ENCODE measurements at regions not wholly inside any gene's neighbourhood (a gene's known extent, or its start where the extent isn't known, plus 50 kb on each side); places are given as distances from the start of the nearest gene placed in this dataset.

DNA sequence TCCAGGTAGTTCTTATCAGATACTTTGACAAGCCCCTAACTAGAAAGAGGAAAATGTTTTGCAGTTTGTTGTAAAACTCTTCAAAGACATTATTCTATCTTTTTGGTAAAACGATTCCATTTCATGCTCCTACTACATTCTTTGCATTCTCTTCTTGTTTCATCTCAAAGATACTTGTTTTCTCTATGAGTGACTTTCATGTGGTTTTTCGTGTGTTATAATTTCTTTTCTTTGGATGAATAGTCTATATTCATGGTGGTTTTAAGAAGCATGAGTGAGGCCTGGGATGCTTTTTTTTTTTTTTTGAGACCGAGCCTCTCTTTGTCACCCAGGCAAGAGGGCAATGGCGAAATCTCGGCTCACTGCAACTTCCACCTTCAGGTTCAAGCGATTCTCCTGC, 292.5 kb upstream of the LYZL1 start:
- Histone ChIP-seq H3K79me2 (ENCODE audit: low read depth) (no peaks in the 10 kb centered on the region), H3K4me1 (no peaks in the 10 kb centered on the region), H4K20me1 (ENCODE audit: low read depth) (no peaks in the 10 kb centered on the region), H3K9ac (no peak overlapping the region), H3K27ac (no peak overlapping the region), H3K9me3 (ENCODE audit: low read depth) (no peaks in the 10 kb centered on the region), H3K27me3 (no peaks in the 10 kb centered on the region), H3K4me3 (no peak overlapping the region), H2AFZ (replicated peaks) (no peak overlapping the region), H3F3A (ENCODE audit: low read depth) (no peaks in the 10 kb centered on the region), H3K4me2 (no peak overlapping the region), H3K36me3 (no peaks in the 10 kb centered on the region)
- H3K27me3 Mint-ChIP-seq (ENCODE audit: insufficient read depth, low read depth), result peaks cover 2% of the 10 kb centered on the region
- H3K4me1 Mint-ChIP-seq, result peaks cover 3% of the 10 kb centered on the region
- no peak for DNase-seq (ENCODE audit: low spot score)
- no peak overlapping the region for H3K27ac Mint-ChIP-seq
- H3K4me3 Mint-ChIP-seq, result no peak overlapping the region
- TF ChIP-seq EZH2 (IDR thresholded peaks at IDR 0.05) (no peak), EZH2phosphoT487 (IDR thresholded peaks at IDR 0.05) (no peak)
- TF ChIP-seq, protein P1, sequence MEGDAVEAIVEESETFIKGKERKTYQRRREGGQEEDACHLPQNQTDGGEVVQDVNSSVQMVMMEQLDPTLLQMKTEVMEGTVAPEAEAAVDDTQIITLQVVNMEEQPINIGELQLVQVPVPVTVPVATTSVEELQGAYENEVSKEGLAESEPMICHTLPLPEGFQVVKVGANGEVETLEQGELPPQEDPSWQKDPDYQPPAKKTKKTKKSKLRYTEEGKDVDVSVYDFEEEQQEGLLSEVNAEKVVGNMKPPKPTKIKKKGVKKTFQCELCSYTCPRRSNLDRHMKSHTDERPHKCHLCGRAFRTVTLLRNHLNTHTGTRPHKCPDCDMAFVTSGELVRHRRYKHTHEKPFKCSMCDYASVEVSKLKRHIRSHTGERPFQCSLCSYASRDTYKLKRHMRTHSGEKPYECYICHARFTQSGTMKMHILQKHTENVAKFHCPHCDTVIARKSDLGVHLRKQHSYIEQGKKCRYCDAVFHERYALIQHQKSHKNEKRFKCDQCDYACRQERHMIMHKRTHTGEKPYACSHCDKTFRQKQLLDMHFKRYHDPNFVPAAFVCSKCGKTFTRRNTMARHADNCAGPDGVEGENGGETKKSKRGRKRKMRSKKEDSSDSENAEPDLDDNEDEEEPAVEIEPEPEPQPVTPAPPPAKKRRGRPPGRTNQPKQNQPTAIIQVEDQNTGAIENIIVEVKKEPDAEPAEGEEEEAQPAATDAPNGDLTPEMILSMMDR (IDR thresholded peaks at IDR 0.05), result no peak
- peaks cover 7% of the 10 kb centered on the region for H3K9me3 Mint-ChIP-seq
- no peaks in the 10 kb centered on the region for H3K36me3 Mint-ChIP-seq

- Histone ChIP-seq H3K79me2 (ENCODE audit: low read depth) (no peaks in the 10 kb centered on the region), H3K4me1 (no peaks in the 10 kb centered on the region), H2AFZ (replicated peaks) (no peak overlapping the region), H3K27me3 (no peaks in the 10 kb centered on the region), H3F3A (ENCODE audit: low read depth) (no peaks in the 10 kb centered on the region), H3K4me2 (no peak overlapping the region), H3K9me3 (ENCODE audit: low read depth) (no peaks in the 10 kb centered on the region), H3K9ac (no peak overlapping the region), H3K27ac (no peak overlapping the region), H3K36me3 (no peaks in the 10 kb centered on the region), H4K20me1 (ENCODE audit: low read depth) (no peaks in the 10 kb centered on the region), H3K4me3 (no peak overlapping the region)
- no peak for DNase-seq (ENCODE audit: low spot score)
- Mint-ChIP-seq H3K9me3 (peaks cover 7% of the 10 kb centered on the region), H3K27ac (no peak overlapping the region), H3K36me3 (no peaks in the 10 kb centered on the region), H3K4me3 (no peak overlapping the region), H3K4me1 (peaks cover 3% of the 10 kb centered on the region), H3K27me3 (ENCODE audit: insufficient read depth, low read depth) (peaks cover 2% of the 10 kb centered on the region)
- no peak for TF ChIP-seq EZH2phosphoT487 (IDR thresholded peaks at IDR 0.05)
- TF ChIP-seq, protein P1 (IDR thresholded peaks at IDR 0.05), result no peak
- no peak for TF ChIP-seq EZH2 (IDR thresholded peaks at IDR 0.05)
These were observed 291.8 kb upstream of the LYZL1 start for GRCh38 chr10:28996947-28997551.

DNA sequence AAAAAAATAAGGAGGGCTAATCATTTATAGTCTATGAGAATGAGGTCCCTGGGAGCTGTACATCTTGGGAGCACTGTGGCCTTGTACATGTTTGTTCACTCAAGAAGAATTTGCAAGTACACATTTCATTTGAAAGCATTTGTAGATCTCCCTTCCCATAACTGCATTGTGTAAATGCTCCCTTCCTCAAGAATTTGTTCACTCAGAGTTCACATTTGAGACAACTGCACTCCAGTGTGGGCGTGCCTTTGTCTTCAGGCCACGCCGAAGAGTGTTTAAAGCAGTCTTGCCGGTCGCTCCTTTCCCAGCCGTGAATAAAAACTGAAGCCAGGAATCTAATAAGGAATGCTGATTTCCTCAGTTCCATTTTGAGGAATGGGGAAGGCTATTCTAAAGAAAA, 291.1 kb upstream of the LYZL1 start:
- H3K79me2 ChIP-seq (ENCODE audit: low read depth), result no peaks in the 10 kb centered on the region
- TF ChIP-seq, protein P1 (IDR thresholded peaks at IDR 0.05), result no peak
- TF ChIP-seq EZH2phosphoT487 (IDR thresholded peaks at IDR 0.05) (no peak), EZH2 (IDR thresholded peaks at IDR 0.05) (no peak)
- H2AFZ ChIP-seq (replicated peaks), result no peak overlapping the region
- Mint-ChIP-seq H3K27ac (no peak overlapping the region), H3K4me1 (peaks cover 3% of the 10 kb centered on the region), H3K9me3 (peaks cover 7% of the 10 kb centered on the region), H3K36me3 (no peaks in the 10 kb centered on the region), H3K4me3 (no peak overlapping the region), H3K27me3 (ENCODE audit: insufficient read depth, low read depth) (no peaks in the 10 kb centered on the region)
- no peak overlapping the region for H3K27ac ChIP-seq
- no peaks in the 10 kb centered on the region for H3K36me3 ChIP-seq
- no peaks in the 10 kb centered on the region for H3K9me3 ChIP-seq (ENCODE audit: low read depth)
- no peak overlapping the region for H3K9ac ChIP-seq
- no peaks in the 10 kb centered on the region for H3F3A ChIP-seq (ENCODE audit: low read depth)
- no peak overlapping the region for H3K4me3 ChIP-seq
- no peaks in the 10 kb centered on the region for H3K4me1 ChIP-seq
- H3K4me2 ChIP-seq, result no peak overlapping the region
- no peak for DNase-seq (ENCODE audit: low spot score)
- no peaks in the 10 kb centered on the region for H4K20me1 ChIP-seq (ENCODE audit: low read depth)
- H3K27me3 ChIP-seq, result no peaks in the 10 kb centered on the region

Measured in neural progenitor cell (in vitro differentiated cells).